Neural cell (in vitro differentiated cells): ENCODE measurements at regions not wholly inside any gene's neighbourhood (a gene's known extent, or its start where the extent isn't known, plus 50 kb on each side); places are given as distances from the start of the nearest gene placed in this dataset.

Experiments
- H2AFZ ChIP-seq: fragments of 200-600, 300-800 bp; sonication (generic), shearing (Covaris generic); 2 replicates; pipeline ENCODE4 v1.6.0; 2014; ENCODE audit warnings: low read depth, mild to moderate bottlenecking, antibody characterized with exemption, low read length, moderate library complexity
- H3F3A ChIP-seq: fragments of 200-600 bp; shearing (Covaris generic); 2 replicates; pipeline ENCODE4 v1.6.1; 2016; ENCODE audit warnings: mild to moderate bottlenecking, moderate library complexity, mixed read lengths, antibody characterized with exemption, low read length; ENCODE audit not compliant: insufficient read depth, poor library complexity, severe bottlenecking
- H3K27ac ChIP-seq: fragments of 200-600, 300-800 bp; sonication (generic), shearing (Covaris generic); 2 replicates; pipeline ENCODE4 v1.5.1; 2014; ENCODE audit warnings: mild to moderate bottlenecking, low read length, moderate library complexity
- H3K27me3 ChIP-seq: fragments of 300-800, 200-600 bp; sonication (generic), shearing (Covaris generic); 2 replicates; pipeline ENCODE4 v1.6.0; 2014; ENCODE audit warnings: mild to moderate bottlenecking, low read depth, low read length, moderate library complexity; ENCODE audit not compliant: insufficient read depth
- H3K36me3 ChIP-seq: fragments of 300-800, 200-600 bp; sonication (generic), shearing (Covaris generic); 2 replicates; pipeline ENCODE4 v1.5.1; 2014; ENCODE audit warnings: mild to moderate bottlenecking, antibody characterized with exemption, low read length, moderate library complexity; ENCODE audit not compliant: insufficient read depth
- H3K4me2 ChIP-seq: fragments of 300-800, 200-600 bp; sonication (generic), shearing (Covaris generic); 2 replicates; pipeline ENCODE4 v1.6.0; 2014; ENCODE audit warnings: mild to moderate bottlenecking, low read length
- H3K4me3 ChIP-seq: fragments of 300-800, 200-600 bp; sonication (generic), shearing (Covaris generic); 2 replicates; pipeline ENCODE4 v1.5.1; 2014; ENCODE audit warnings: mild to moderate bottlenecking, low read length, moderate library complexity
- H3K79me2 ChIP-seq: fragments of 200-600 bp; shearing (Covaris generic); replicated peaks from 2 replicates; pipeline ENCODE4 v1.6.0; 2014; ENCODE audit warnings: mild to moderate bottlenecking, low read length, moderate library complexity; ENCODE audit not compliant: insufficient read depth
- H3K9ac ChIP-seq: fragments of 300-800, 200-600 bp; sonication (generic), shearing (Covaris generic); 2 replicates; pipeline ENCODE4 v1.6.1; 2016; ENCODE audit warnings: mild to moderate bottlenecking, low read length, mixed read lengths
- H3K9me2 ChIP-seq: fragments of 200-600 bp; shearing (Covaris generic); 2 replicates; pipeline ENCODE4 v1.6.1; 2016; ENCODE audit warnings: mild to moderate bottlenecking, low read length, mixed read lengths; ENCODE audit not compliant: insufficient read depth
- H3K9me3 ChIP-seq: fragments of 200-600, 300-800 bp; sonication (generic), shearing (Covaris generic); 2 replicates; pipeline ENCODE4 v1.6.1; 2016; ENCODE audit warnings: mild to moderate bottlenecking, mixed run types, low read length, moderate library complexity, mixed read lengths
- H4K20me1 ChIP-seq: fragments of 200-600 bp; shearing (Covaris generic); 2 replicates; pipeline ENCODE4 v1.6.1; 2016; ENCODE audit warnings: mild to moderate bottlenecking, mixed run types; ENCODE audit not compliant: insufficient read depth
- EP300 ChIP-seq: fragments of 450-650 bp; conservative IDR thresholded peaks from 2 replicates; pipeline ENCODE4 v1.6.1; 2014; ENCODE audit warnings: antibody characterized with exemption, mild to moderate bottlenecking, moderate library complexity; ENCODE audit not compliant: poor library complexity, severe bottlenecking
- EZH2 ChIP-seq: fragments of 200-600, 300-800 bp; shearing (Covaris generic), sonication (generic); IDR thresholded peaks from 2 replicates; pipeline ENCODE4 v1.6.1; 2014; ENCODE audit warnings: antibody characterized with exemption, low read length, borderline replicate concordance, mild to moderate bottlenecking; ENCODE audit not compliant: insufficient read depth, poor library complexity, severe bottlenecking
- MXI1 ChIP-seq: fragments of 450-650 bp; conservative IDR thresholded peaks from 2 replicates; pipeline ENCODE4 v1.6.1; 2014; ENCODE audit warnings: antibody characterized with exemption, mild to moderate bottlenecking; ENCODE audit not compliant: poor library complexity, severe bottlenecking
- POLR2AphosphoS5 ChIP-seq: IDR thresholded peaks from 2 replicates; pipeline ENCODE4 v1.6.1; 2012
- RAD21 ChIP-seq: fragments of 450-650 bp; conservative IDR thresholded peaks from 2 replicates; pipeline ENCODE4 v1.6.1; 2014; ENCODE audit warnings: antibody characterized with exemption, mild to moderate bottlenecking, moderate library complexity
- SMC3 ChIP-seq: fragments of 450-650 bp; conservative IDR thresholded peaks from 2 replicates; pipeline ENCODE4 v1.6.1; 2014; ENCODE audit warnings: antibody characterized with exemption, mild to moderate bottlenecking, moderate library complexity; ENCODE audit not compliant: poor library complexity
- TAF1 ChIP-seq: IDR thresholded peaks from 2 replicates; pipeline ENCODE4 v1.6.1; 2012; ENCODE audit warnings: low read depth
- TF ChIP-seq, protein P1 (sequence below): fragments of 450-650 bp; IDR thresholded peaks from 2 replicates; pipeline ENCODE4 v1.5.1; 2014; ENCODE audit warnings: antibody characterized with exemption, mild to moderate bottlenecking, moderate library complexity; ENCODE audit not compliant: poor library complexity, severe bottlenecking
- TF ChIP-seq, protein P2 (sequence below): IDR thresholded peaks from 2 replicates; pipeline ENCODE4 v1.6.1; 2012; ENCODE audit warnings: borderline replicate concordance

DNA sequence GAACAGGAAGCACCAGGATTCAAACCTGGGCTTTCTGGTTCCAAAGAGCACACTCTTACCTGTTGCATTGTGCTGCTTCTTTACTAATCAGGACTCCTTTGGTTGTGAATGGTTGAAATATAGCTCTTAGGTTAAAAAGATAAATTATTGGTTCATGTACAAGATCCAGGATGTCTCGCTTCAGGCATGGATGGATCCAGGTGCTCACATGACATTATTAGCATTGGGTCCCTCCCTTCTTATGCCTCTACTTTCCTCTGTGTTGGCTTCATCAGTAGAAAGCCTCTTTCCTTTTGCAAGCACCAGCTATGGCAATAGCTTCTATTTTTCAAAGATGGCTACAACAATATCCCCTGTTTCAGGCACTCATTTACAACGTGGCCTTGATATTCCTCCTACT lies 217.7 kb upstream of the SULF2 start:
- Histone ChIP-seq H3K9ac (no peak overlapping the region), H3K27me3 (no peaks in the 10 kb centered on the region), H3K36me3 (no peaks in the 10 kb centered on the region), H4K20me1 (no peaks in the 10 kb centered on the region), H3K27ac (no peak overlapping the region), H3K4me2 (no peak overlapping the region), H3K9me3 (no peaks in the 10 kb centered on the region), H3K4me3 (no peak overlapping the region), H3K9me2 (no peaks in the 10 kb centered on the region), H3K79me2 (no peaks in the 10 kb centered on the region), H3F3A (peaks cover 3% of the 10 kb centered on the region), H2AFZ (no peak overlapping the region)
- TF ChIP-seq, protein P1, sequence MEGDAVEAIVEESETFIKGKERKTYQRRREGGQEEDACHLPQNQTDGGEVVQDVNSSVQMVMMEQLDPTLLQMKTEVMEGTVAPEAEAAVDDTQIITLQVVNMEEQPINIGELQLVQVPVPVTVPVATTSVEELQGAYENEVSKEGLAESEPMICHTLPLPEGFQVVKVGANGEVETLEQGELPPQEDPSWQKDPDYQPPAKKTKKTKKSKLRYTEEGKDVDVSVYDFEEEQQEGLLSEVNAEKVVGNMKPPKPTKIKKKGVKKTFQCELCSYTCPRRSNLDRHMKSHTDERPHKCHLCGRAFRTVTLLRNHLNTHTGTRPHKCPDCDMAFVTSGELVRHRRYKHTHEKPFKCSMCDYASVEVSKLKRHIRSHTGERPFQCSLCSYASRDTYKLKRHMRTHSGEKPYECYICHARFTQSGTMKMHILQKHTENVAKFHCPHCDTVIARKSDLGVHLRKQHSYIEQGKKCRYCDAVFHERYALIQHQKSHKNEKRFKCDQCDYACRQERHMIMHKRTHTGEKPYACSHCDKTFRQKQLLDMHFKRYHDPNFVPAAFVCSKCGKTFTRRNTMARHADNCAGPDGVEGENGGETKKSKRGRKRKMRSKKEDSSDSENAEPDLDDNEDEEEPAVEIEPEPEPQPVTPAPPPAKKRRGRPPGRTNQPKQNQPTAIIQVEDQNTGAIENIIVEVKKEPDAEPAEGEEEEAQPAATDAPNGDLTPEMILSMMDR, result no peak
- TF ChIP-seq EP300 (no peak), POLR2AphosphoS5 (no peak), SMC3 (no peak), RAD21 (no peak), TAF1 (no peak), MXI1 (no peak), EZH2 (no peak)
- TF ChIP-seq, protein P2, sequence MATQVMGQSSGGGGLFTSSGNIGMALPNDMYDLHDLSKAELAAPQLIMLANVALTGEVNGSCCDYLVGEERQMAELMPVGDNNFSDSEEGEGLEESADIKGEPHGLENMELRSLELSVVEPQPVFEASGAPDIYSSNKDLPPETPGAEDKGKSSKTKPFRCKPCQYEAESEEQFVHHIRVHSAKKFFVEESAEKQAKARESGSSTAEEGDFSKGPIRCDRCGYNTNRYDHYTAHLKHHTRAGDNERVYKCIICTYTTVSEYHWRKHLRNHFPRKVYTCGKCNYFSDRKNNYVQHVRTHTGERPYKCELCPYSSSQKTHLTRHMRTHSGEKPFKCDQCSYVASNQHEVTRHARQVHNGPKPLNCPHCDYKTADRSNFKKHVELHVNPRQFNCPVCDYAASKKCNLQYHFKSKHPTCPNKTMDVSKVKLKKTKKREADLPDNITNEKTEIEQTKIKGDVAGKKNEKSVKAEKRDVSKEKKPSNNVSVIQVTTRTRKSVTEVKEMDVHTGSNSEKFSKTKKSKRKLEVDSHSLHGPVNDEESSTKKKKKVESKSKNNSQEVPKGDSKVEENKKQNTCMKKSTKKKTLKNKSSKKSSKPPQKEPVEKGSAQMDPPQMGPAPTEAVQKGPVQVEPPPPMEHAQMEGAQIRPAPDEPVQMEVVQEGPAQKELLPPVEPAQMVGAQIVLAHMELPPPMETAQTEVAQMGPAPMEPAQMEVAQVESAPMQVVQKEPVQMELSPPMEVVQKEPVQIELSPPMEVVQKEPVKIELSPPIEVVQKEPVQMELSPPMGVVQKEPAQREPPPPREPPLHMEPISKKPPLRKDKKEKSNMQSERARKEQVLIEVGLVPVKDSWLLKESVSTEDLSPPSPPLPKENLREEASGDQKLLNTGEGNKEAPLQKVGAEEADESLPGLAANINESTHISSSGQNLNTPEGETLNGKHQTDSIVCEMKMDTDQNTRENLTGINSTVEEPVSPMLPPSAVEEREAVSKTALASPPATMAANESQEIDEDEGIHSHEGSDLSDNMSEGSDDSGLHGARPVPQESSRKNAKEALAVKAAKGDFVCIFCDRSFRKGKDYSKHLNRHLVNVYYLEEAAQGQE, result no peak

DNA sequence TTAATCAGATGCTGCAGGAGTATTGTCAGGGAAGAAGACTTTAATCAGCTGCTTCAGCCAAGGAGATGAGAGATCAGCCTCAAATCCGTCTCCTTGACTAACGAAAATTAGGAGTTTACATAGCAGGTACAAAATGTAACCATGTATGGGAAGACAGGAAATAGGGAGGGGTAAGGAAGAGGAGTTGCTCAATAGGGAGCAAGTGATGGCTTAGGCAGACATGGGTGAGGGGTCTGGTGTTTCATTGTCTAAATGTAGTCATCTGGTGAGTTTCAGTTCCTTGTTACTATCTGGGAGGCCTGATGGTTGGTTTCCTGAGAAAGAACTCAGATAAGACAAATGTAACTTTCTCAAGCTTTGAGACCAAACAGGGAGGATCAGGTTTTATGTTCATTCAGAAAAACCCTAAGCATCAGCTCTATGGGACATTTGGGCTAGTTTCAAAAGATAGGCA lies 217.3 kb upstream of the SULF2 start:
- H3K27ac ChIP-seq, result no peak overlapping the region
- no peak overlapping the region for H2AFZ ChIP-seq
- TF ChIP-seq MXI1 (no peak), EP300 (no peak), SMC3 (no peak), RAD21 (no peak), POLR2AphosphoS5 (no peak), EZH2 (no peak), TAF1 (no peak)
- TF ChIP-seq, protein P1, result no peak
- TF ChIP-seq, protein P2, result no peak
- H4K20me1 ChIP-seq, result no peaks in the 10 kb centered on the region
- H3K9me2 ChIP-seq, result no peaks in the 10 kb centered on the region
- no peaks in the 10 kb centered on the region for H3K27me3 ChIP-seq
- no peaks in the 10 kb centered on the region for H3K79me2 ChIP-seq
- H3K4me2 ChIP-seq, result no peak overlapping the region
- no peaks in the 10 kb centered on the region for H3K9me3 ChIP-seq
- H3K4me3 ChIP-seq, result no peak overlapping the region
- peaks cover 3% of the 10 kb centered on the region for H3F3A ChIP-seq
- no peaks in the 10 kb centered on the region for H3K36me3 ChIP-seq
- no peak overlapping the region for H3K9ac ChIP-seq
